Nephron (organoid): ENCODE measurements at regions not wholly inside any gene's neighbourhood (a gene's known extent, or its start where the extent isn't known, plus 50 kb on each side); places are given as distances from the start of the nearest gene placed in this dataset.

Experiments
- H3K27ac Mint-ChIP-seq, 3 experiments: 2 replicates each; pipeline ENCODE4 v1.8.0; 2020; ENCODE audit warnings: mixed read lengths in 3 of 3, mild to moderate bottlenecking in 2 of 3, moderate library complexity in 1 of 3
- H3K27me3 Mint-ChIP-seq: 2 replicates; pipeline ENCODE4 v1.8.0; 2021; ENCODE audit warnings: low read depth, mild to moderate bottlenecking, moderate library complexity, mixed read lengths
- H3K36me3 Mint-ChIP-seq: 2 replicates; pipeline ENCODE4 v1.8.0; 2020; ENCODE audit warnings: low read depth, mixed read lengths
- H3K4me1 Mint-ChIP-seq: 2 replicates; pipeline ENCODE4 v1.8.0; 2020; ENCODE audit warnings: mixed read lengths
- H3K4me3 Mint-ChIP-seq, 3 experiments: 2 replicates each; pipeline ENCODE4 v1.8.0; 2020; ENCODE audit warnings: mild to moderate bottlenecking in 3 of 3, mixed read lengths in 3 of 3, moderate library complexity in 2 of 3
- H3K9me3 Mint-ChIP-seq: 2 replicates; pipeline ENCODE4 v1.8.0; 2020; ENCODE audit warnings: mixed read lengths
- CTCF ChIP-seq, 3 experiments: fragments of 200-600 bp; sonication (generic); IDR thresholded peaks; one replicate each; pipeline ENCODE4 v1.5.0; 2021; ENCODE audit warnings: antibody characterized with exemption in 3 of 3; ENCODE audit not compliant: unreplicated experiment in 3 of 3

GRCh38 chr17:77295241-77295853 is 154.6 kb downstream of the SEC14L1 start:
- Mint-ChIP-seq H3K27ac (peak overlapping the region in 2 of 3 experiments; percentile 53 to 92), H3K9me3 (no peaks in the 10 kb centered on the region), H3K4me3 (peak overlapping the region in 1 of 3 experiments; percentile 6), H3K27me3 (peaks cover 3% of the 10 kb centered on the region), H3K36me3 (no peaks in the 10 kb centered on the region), H3K4me1 (peaks cover 43% of the 10 kb centered on the region)
- TF ChIP-seq CTCF (IDR thresholded peaks at IDR 0.05; ENCODE audit: unreplicated experiment in 3 of 3) = no peak

- H3K27me3 Mint-ChIP-seq = peaks cover 3% of the 10 kb centered on the region
- no peaks in the 10 kb centered on the region for H3K9me3 Mint-ChIP-seq
Observed at GRCh38 chr17:77296769-77297409, 156.1 kb downstream of the SEC14L1 start.

GRCh38 chr17:77297693-77298666 is 157.2 kb downstream of the SEC14L1 start:
- peaks cover 3% of the 10 kb centered on the region for H3K27me3 Mint-ChIP-seq
- H3K27ac Mint-ChIP-seq = peak overlapping the region; percentile 16 to 75 (median 54)
- H3K9me3 Mint-ChIP-seq = no peaks in the 10 kb centered on the region
- no peak for TF ChIP-seq CTCF (IDR thresholded peaks at IDR 0.05; ENCODE audit: unreplicated experiment in 3 of 3)
- no peak overlapping the region for H3K4me3 Mint-ChIP-seq
- H3K36me3 Mint-ChIP-seq = no peaks in the 10 kb centered on the region
- peaks cover 43% of the 10 kb centered on the region for H3K4me1 Mint-ChIP-seq

More at GRCh38 chr17:77296769-77297409, 156.1 kb downstream of the SEC14L1 start:
- H3K4me3 Mint-ChIP-seq = no peak overlapping the region
- peak overlapping the region in 1 of 3 experiments; percentile 32 for H3K27ac Mint-ChIP-seq
- no peaks in the 10 kb centered on the region for H3K36me3 Mint-ChIP-seq
- TF ChIP-seq CTCF (IDR thresholded peaks at IDR 0.05; ENCODE audit: unreplicated experiment in 3 of 3) = no peak
- peaks cover 43% of the 10 kb centered on the region for H3K4me1 Mint-ChIP-seq

- peaks cover 3% of the 10 kb centered on the region for H3K27me3 Mint-ChIP-seq
Observed at GRCh38 chr17:77298811-77299210, 158.0 kb downstream of the SEC14L1 start.

More at GRCh38 chr17:77298811-77299210, 158.0 kb downstream of the SEC14L1 start:
- H3K27ac Mint-ChIP-seq = peak overlapping the region in 2 of 3 experiments; percentile 54 to 72
- no peaks in the 10 kb centered on the region for H3K36me3 Mint-ChIP-seq
- no peaks in the 10 kb centered on the region for H3K9me3 Mint-ChIP-seq
- no peak overlapping the region for H3K4me3 Mint-ChIP-seq
- peaks cover 46% of the 10 kb centered on the region for H3K4me1 Mint-ChIP-seq
- no peak for TF ChIP-seq CTCF (IDR thresholded peaks at IDR 0.05; ENCODE audit: unreplicated experiment in 3 of 3)
